Skeletal muscle satellite cell (primary cell): ENCODE measurements at regions not wholly inside any gene's neighbourhood (a gene's known extent, or its start where the extent isn't known, plus 50 kb on each side); places are given as distances from the start of the nearest gene placed in this dataset.
A peak's percentile ranks its signal among the peaks of the same experiment; 100 is the strongest.
"Not testable (repeated sequence)": the region's sequence is repeated elsewhere in the genome, so short reads cannot be mapped to it uniquely, and the experiment has no call there.

Experiments used
- H3K27me3 ChIP-seq: 2 replicates; pipeline ENCODE4 v1.7.0; 2013; ENCODE audit warnings: low read length; ENCODE audit not compliant: control insufficient read depth, insufficient read depth
- H3K36me3 ChIP-seq: 2 replicates; pipeline ENCODE4 v1.7.0; 2013; ENCODE audit warnings: mild to moderate bottlenecking, control low read depth, low read length; ENCODE audit not compliant: insufficient read depth
- H3K4me1 ChIP-seq: 2 replicates; pipeline ENCODE4 v1.7.0; 2013; ENCODE audit warnings: low read length; ENCODE audit not compliant: control insufficient read depth, insufficient read depth
- H3K4me2 ChIP-seq: 2 replicates; pipeline ENCODE4 v1.7.0; 2013; ENCODE audit warnings: mild to moderate bottlenecking, low read length
- H3K4me3 ChIP-seq: 2 replicates; pipeline ENCODE4 v1.7.0; 2013; ENCODE audit warnings: low read length
- H3K9ac ChIP-seq: 2 replicates; pipeline ENCODE4 v1.7.0; 2013; ENCODE audit warnings: mild to moderate bottlenecking, low read depth, low read length, moderate library complexity
- H3K9me3 ChIP-seq: replicated peaks from 2 replicates; pipeline ENCODE4 v1.7.0; 2013; ENCODE audit warnings: mild to moderate bottlenecking, control low read depth, low read length

DNA sequence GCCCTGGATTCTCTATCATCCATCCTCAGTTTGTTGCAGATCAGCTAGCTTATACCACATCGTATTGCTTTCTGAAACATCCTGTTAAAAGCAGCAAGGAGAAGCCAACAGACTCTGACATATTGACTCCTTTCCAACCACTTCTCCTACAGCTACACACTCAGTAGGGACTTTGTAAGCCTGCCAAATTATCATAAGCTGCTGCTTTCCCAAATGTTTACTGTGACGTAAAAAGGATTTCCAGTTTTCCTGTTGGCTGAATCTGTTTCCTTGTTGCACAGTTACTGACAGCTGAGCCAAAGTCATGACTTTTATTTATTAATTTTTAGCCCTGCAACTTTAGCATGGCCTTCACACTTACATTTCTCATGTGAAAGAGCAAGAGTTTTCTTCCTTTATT, 294.3 kb downstream of the KCNJ3 start:
- H3K27me3 ChIP-seq, result no peaks in the 10 kb centered on the region
- H3K9ac ChIP-seq, result no peak overlapping the region
- H3K4me1 ChIP-seq, result no peaks in the 10 kb centered on the region
- no peaks in the 10 kb centered on the region for H3K9me3 ChIP-seq
- no peaks in the 10 kb centered on the region for H3K36me3 ChIP-seq
- H3K4me3 ChIP-seq, result no peak overlapping the region
- no peak overlapping the region for H3K4me2 ChIP-seq

DNA sequence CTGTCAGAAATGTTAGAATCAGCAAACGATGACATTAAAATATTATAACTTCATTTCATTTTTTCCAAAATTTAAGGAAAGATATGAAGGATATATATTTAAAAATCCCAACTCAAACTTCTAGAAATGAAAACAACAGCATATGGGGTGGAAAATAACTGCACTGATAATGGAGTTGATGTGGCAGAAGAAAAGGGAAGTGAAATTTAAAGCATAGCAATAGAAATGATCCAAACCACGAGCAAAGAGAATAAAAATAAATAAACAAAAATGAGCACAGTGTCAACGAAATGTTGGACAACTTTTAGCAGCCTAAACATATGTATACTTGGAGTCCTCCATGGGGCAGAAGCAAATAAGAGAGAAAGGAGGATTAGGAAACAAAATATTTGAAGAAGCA, 280.2 kb downstream of the KCNJ3 start:
- Histone ChIP-seq H3K27me3 (no peaks in the 10 kb centered on the region), H3K9ac (no peak overlapping the region), H3K36me3 (no peaks in the 10 kb centered on the region), H3K9me3 (no peaks in the 10 kb centered on the region), H3K4me3 (no peak overlapping the region), H3K4me2 (no peak overlapping the region), H3K4me1 (peaks cover 10% of the 10 kb centered on the region)

DNA sequence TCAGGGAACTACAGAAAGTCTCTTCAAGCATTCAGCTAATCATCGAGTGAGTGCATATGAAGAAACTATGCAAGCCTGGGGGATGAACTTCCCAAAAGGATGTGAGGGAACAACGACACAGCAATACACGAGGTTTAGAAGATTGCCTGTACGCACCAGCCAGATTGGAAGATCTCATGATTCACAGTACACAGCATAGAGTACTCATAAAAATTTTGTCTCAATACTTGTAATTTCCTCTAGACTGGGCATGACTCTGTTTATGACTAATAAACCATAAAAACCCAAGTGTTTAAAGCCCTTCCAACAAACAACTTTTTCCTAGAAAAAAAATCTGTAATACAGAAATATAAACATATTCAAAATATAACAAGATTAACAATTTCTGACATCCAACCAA, 279.7 kb downstream of the KCNJ3 start:
- Histone ChIP-seq H3K9ac (no peak overlapping the region), H3K4me3 (no peak overlapping the region), H3K4me2 (peak overlapping the region; percentile 46), H3K9me3 (no peaks in the 10 kb centered on the region), H3K27me3 (no peaks in the 10 kb centered on the region), H3K4me1 (peaks cover 10% of the 10 kb centered on the region), H3K36me3 (no peaks in the 10 kb centered on the region)

DNA sequence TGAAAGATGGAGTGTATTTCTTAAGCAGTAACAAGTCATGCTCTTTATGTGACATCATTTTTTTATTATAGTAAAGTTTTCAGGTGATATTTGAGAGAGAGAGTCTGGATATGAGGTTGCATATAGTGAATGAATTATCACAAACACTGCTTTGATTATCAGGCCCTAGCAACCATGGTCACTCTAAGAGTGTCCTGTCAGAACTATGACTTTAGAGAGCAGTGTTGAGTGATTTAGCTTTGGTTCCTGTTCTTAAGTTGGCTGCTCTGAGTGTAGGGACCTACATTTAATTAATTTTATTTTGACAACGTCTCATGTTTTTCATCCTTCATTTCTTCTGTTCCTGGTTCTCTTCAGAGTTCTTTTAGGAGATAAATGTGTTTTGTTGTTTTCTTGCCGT, 275.5 kb downstream of the KCNJ3 start:
- H3K36me3 ChIP-seq, result no peaks in the 10 kb centered on the region
- no peak overlapping the region for H3K4me3 ChIP-seq
- no peaks in the 10 kb centered on the region for H3K27me3 ChIP-seq
- H3K4me2 ChIP-seq, result no peak overlapping the region
- H3K9ac ChIP-seq, result no peak overlapping the region
- H3K9me3 ChIP-seq, result no peaks in the 10 kb centered on the region
- peaks cover 10% of the 10 kb centered on the region for H3K4me1 ChIP-seq

DNA sequence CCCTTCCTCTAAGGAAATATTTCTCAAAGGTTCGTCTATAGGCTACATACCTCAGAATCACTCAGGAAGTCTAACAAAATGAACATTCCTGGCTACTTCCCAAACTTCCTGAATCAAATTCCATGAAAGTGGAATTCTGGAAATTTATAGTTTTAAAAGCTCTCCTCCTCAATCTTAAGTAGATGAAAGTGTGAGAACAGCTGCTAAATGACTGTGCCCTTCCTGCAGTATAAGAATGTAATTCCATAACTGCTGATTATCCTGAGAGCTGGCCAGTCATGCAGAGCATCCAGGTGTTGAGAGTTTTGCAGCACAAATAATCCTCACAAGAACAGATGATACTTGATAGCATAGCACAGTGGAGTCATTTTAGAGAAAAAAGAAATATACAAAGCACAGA, 265.0 kb downstream of the KCNJ3 start:
- no peaks in the 10 kb centered on the region for H3K36me3 ChIP-seq
- no peaks in the 10 kb centered on the region for H3K9me3 ChIP-seq
- no peaks in the 10 kb centered on the region for H3K4me1 ChIP-seq
- H3K4me3 ChIP-seq, result no peak overlapping the region
- H3K27me3 ChIP-seq, result no peaks in the 10 kb centered on the region
- H3K4me2 ChIP-seq, result no peak overlapping the region
- no peak overlapping the region for H3K9ac ChIP-seq

DNA sequence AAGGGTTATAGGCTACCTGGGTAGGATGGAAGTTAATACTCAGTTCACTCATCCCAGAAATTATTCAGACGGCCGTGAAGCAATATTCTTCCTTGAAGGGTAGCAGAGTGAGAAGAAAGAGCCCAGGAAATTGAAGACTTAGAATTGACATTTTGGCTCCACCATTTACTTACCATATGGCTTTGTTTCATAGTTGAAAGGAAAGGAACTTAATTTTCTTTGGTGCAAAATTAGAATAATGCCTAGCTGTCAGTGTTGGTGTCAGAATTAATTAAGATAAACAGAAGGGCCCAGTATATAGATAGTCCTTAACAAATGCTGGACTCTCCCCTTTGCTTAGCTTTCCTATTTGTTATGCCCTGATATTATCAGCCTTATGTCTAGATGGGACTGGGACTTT, 263.2 kb downstream of the KCNJ3 start:
- Histone ChIP-seq H3K36me3 (no peaks in the 10 kb centered on the region), H3K9me3 (no peaks in the 10 kb centered on the region), H3K27me3 (no peaks in the 10 kb centered on the region), H3K9ac (no peak overlapping the region), H3K4me3 (no peak overlapping the region), H3K4me1 (no peaks in the 10 kb centered on the region), H3K4me2 (no peak overlapping the region)

DNA sequence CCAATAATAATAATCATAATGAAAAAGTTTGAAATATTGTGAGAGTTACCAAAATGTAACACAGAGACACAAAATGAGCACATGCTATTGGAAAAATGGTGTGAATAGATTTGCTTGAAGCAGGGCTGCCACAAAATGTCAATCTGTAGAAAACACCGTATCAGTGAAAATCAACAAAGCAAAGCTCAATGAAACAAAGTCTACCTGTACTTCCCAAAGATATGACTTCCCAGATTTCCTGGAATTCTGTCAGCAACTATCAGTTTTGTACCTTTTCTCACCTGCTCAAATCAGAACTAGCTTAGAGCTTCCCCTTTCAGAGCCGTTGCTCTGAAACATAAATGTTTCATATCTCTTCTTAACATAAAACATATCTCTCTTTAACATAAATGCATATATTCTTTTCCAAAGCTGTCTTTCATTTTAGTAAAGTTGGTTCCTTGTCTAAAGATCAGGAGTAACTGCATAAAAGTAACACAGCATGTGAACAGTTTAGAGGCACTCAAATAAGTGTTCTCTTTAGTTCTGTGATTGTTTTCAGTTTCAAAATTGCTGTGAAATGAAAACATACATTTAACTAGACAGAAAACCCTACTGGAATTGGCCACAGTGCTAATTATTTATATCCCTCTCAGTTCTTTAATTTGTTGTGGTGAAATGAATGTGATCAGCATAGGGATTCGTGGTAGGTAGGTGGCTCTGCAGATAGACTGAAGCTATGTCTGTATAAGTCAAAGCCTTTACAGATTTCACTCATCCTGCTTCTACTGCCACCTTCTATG, 262.5 kb downstream of the KCNJ3 start:
- Histone ChIP-seq H3K9ac (no peak overlapping the region), H3K36me3 (no peaks in the 10 kb centered on the region), H3K27me3 (no peaks in the 10 kb centered on the region), H3K4me3 (no peak overlapping the region), H3K4me2 (no peak overlapping the region), H3K9me3 (no peaks in the 10 kb centered on the region), H3K4me1 (no peaks in the 10 kb centered on the region)

DNA sequence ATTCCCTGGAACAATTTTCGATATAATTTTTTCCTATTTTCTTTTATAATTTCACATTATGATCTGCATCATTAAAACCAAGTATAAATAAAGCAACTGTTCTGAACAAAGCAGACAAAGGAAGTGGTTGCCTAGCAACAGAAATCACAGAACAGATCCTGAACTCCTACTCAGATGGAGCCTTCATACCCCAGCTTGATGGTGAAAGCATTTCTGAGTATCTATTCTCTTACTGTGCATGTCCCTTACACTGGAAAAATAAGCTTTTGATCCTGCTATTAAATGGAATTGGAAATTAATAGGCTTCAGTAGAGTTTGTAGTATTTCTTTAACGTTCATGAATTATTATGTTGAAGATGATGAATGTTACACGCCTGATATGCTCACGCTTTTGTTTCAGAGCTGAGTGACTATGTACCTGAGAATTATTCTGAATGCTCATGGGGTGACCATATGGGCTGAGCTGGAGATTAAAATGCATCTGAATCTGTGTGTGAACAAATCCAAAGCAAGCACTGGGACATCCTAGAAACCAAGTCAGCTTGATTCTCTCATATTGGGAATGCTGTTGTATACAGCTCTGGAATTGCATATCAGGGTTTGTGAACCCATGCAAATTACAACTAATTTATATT, 254.0 kb downstream of the KCNJ3 start:
- Histone ChIP-seq H3K4me1 (no peaks in the 10 kb centered on the region), H3K9ac (no peak overlapping the region), H3K9me3 (no peaks in the 10 kb centered on the region), H3K27me3 (no peaks in the 10 kb centered on the region), H3K4me2 (no peak overlapping the region), H3K36me3 (no peaks in the 10 kb centered on the region), H3K4me3 (no peak overlapping the region)

DNA sequence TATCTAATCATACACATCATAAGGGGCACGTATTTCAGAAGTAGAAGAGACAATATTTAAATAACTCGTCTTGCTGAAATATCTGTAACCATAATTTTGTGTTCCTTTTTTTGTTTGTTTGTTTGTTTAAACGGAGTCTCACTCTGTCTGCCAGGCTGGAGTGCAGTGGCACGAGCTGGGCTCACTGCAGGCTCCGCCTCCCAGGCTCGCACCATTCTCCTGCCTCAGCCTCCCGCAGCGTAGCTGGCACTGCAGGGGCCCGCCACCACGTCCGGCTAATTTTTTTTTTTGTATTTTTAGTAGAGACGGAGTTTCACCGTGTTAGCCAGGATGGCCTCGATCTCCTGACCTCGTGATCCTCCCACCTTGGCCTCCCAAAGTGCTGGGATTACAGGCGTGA, 248.9 kb downstream of the KCNJ3 start:
- not testable (repeated sequence) for H3K4me1 ChIP-seq, H3K9ac ChIP-seq, H3K4me3 ChIP-seq, H3K36me3 ChIP-seq, H3K27me3 ChIP-seq, H3K4me2 ChIP-seq, H3K9me3 ChIP-seq

DNA sequence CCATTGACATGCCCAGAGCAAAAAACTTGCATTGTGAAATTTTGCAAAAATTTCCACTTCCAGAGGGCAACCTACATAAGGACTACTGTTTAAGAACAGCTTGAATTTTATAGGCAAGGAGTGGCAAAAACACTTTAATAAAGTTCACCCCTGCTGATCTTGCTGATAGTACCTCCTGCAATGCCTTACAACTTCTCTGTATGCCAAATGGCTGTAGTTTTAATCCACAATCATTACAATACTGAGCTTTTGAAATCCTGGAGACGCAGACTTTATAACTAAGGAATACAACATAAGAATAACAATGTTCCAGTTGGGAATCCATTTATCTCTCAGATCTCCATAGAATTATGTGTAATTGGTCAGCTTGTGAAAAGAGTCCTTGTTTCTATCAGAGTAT, 247.5 kb downstream of the KCNJ3 start:
- no peaks in the 10 kb centered on the region for H3K9me3 ChIP-seq
- H3K27me3 ChIP-seq, result no peaks in the 10 kb centered on the region
- no peaks in the 10 kb centered on the region for H3K36me3 ChIP-seq
- no peak overlapping the region for H3K9ac ChIP-seq
- no peak overlapping the region for H3K4me3 ChIP-seq
- H3K4me2 ChIP-seq, result no peak overlapping the region
- no peaks in the 10 kb centered on the region for H3K4me1 ChIP-seq

DNA sequence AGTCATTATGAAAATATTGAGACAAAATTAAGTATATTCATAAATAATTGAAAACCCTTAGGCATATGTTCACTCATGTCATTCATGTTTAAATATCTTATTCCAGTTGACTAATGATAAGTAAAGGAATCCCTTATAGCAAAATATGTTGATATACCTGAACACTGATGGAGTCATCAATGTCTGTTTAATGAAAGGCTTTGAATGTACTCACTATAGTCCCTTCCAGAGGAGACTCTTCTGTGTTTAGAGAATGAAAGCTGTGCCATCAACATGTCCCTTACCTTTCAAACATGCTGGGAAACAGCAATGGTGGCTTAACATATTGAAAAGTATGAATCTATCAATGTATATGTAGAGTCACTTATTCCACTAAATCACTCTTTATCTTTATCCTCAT, 242.9 kb downstream of the KCNJ3 start:
- no peak overlapping the region for H3K4me2 ChIP-seq
- no peak overlapping the region for H3K4me3 ChIP-seq
- no peaks in the 10 kb centered on the region for H3K27me3 ChIP-seq
- no peaks in the 10 kb centered on the region for H3K4me1 ChIP-seq
- H3K36me3 ChIP-seq, result no peaks in the 10 kb centered on the region
- H3K9me3 ChIP-seq, result no peaks in the 10 kb centered on the region
- no peak overlapping the region for H3K9ac ChIP-seq

DNA sequence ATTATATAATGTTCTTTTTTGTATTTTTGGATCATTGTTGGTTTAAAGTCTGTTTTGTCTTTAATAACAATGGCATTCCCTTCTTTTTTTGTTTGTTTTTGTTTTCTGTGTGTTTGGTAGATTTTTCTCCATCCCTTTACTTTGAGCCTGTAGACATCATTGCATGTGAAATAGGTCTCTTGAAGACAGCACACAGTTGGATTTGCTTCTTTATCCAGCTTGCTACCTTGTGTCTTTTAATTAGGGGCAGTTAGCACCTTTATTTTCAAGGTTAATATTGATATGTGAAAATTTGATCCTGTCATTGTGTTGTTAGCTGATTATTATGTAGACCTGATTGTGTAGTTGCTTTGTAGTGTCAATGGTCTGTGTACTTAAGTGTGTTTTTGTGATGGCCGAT, 235.7 kb downstream of the KCNJ3 start:
- no peak overlapping the region for H3K9ac ChIP-seq
- no peak overlapping the region for H3K4me3 ChIP-seq
- no peaks in the 10 kb centered on the region for H3K4me1 ChIP-seq
- H3K27me3 ChIP-seq, result no peaks in the 10 kb centered on the region
- H3K9me3 ChIP-seq, result no peaks in the 10 kb centered on the region
- no peaks in the 10 kb centered on the region for H3K36me3 ChIP-seq
- no peak overlapping the region for H3K4me2 ChIP-seq
